ENCODE measurements at regions not wholly inside any gene's neighbourhood (a gene's known extent, or its start where the extent isn't known, plus 50 kb on each side); places are given as distances from the start of the nearest gene placed in this dataset.

DNA sequence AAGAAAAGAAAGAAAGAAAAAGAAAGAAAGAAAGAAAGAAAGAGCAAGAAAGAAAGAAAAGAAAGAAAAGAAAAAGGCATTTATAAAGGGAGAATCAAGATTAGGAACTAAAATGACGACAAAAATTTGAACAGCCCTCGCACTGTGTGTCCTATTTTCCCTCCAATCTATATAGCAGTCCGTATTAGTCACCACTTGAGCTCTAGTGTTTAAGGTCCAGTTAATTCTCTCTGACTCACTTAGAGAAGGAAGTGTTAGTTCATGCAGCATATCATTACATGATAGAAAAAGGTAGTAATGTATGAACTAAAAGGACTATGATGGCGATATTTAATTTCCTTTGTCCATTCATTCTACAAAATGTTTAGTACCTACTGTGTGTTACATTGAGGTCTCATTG lies 122.7 kb downstream of the CBLL2 start:
- peak; percentile 31 for DNase-seq (ENCODE audit: low read depth, low spot score)

DNA sequence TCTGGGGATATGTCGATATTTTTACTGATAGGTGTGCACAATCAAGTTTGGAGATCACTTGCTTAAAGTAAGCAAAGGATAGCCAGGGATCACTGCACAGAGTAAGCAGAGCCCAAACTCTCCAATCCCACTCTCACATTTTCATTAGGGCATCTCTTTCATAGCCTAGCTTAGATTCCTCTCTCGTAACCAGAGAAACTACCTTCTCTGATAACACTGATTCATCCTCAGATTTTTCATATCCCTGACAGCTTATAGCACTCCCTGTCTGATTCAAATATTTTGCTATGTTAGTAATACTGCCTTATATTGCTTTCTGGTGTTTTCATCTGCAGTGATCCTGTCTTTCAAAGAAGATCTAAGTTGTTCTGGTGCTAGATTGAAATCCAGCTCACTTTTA lies 123.7 kb downstream of the CBLL2 start:
- DNase-seq (ENCODE audit: low read depth, low spot score) = no peak

DNA sequence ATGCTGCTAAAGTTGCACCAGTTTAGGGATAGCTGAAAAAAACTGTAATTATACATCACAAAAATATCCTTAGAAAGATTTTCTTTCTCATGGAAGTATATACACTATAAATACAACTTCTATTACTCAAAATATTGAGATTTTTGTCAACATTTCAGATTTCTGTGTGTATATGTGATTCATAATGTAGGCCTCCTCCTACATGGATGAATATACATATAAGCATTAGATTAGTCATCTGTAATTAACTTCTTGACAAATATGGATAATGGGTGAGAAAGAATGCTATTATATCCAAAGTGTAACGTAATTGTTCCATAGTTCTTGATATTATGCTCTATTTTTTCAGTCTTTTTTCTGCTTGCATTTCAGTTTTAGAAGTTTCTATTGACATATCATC lies 124.9 kb downstream of the CBLL2 start:
- no peak for DNase-seq (ENCODE audit: low read depth, low spot score)

DNA sequence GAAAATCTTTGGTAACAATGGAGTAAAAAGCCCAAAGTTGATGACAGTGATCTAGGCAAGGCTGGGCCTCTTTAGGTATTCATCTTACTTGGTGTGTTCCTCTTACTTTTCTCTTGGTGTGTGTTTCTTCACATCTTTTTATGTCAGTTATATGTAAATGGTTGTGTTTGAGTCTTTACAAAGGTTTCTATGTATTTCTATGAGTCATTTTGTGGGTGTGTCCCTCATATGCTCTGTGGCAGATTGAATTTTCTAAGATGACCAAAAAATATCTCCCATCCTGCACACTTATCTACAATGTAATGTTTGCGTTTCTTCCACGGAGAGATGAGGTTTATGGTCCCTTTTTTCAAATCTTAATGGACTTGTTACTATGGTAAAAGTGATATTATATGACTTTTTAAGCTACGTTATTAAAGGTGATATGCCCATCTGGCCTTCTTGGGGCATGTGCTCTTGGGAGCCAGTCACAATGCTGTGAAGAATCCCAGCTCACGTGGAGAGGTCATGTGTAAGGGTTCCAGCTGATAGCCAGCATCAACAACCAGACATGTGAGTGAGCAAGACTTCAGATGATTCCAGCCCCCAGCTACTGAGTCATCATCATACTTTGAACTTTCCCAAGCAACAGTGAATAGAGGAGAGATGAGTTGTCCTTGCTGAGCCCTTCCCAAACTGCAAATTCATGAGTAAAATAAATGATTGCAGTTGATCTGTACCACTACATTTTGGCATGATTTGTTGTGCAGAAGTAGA lies 126.9 kb downstream of the CBLL2 start:
- DNase-seq (ENCODE audit: low read depth, low spot score) = no peak

DNA sequence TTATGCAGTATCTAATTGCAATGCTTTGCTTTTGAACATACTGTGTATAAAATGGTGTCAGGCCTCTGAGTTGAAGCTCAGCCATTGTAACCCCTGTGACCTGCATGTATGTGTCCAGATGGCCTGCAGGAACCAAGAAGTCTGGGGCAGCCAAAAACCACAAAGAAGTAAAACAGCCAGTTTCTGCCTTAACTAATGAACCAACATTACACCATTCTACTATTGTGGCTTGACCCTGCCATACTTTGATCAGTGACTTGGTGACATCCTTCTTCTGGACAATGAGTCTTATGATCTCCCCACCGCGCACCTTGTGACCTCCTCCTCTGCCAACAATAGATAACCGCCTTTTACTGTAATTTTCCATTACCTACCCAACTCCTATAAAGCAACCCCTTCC lies 131.6 kb downstream of the CBLL2 start:
- no peak for DNase-seq (ENCODE audit: low read depth, low spot score)

DNA sequence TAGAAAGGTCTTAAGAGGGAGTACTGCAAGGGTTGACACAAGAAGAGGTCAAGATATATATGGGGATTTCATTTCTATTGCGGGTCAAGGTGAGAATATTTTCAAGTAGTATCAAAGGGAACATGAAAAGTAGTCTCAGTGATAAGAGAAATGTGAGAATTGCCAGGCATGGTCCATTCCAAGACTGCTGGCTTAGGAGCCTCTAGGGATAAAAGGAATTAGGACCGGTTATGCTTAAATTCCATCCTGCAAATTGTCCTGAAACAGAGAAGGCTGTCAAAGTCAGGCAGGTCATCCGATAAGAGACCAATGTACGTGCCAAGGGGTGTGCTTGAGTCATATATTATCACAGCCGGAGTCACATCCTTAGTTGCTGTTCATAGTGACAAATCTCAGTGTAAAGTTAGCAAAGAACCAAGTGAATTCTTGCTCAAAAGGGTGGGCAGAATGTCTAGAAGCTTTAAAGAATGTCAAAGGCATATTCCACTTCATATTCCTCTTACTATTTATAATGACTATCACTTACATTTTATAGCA lies 133.6 kb downstream of the CBLL2 start:
- DNase-seq (ENCODE audit: low read depth, low spot score) = no peak

DNA sequence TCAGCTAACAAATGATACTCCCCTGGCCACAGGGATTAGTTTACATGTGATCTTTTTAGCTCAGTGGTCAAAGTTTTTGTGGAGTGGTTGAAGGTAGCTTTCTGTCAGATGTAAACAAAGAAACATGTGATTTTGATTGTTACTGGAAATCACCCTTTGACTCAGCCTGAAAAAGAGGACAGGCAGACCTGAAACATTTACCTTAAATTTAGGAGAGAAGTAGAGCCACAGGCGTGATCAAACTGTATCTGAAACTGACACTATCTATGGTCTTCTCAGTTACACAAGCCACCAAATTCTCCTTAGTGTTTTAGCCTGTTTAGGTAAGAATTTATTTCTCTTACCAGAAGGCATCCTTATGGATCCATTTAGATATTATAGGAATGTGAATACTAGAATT lies 136.7 kb downstream of the CBLL2 start:
- DNase-seq (ENCODE audit: low read depth, low spot score) = no peak

- DNase-seq (ENCODE audit: low read depth, low spot score) = no peak
Observed at GRCh38 chrX:22424122-22424915, 151.6 kb downstream of the CBLL2 start.

DNA sequence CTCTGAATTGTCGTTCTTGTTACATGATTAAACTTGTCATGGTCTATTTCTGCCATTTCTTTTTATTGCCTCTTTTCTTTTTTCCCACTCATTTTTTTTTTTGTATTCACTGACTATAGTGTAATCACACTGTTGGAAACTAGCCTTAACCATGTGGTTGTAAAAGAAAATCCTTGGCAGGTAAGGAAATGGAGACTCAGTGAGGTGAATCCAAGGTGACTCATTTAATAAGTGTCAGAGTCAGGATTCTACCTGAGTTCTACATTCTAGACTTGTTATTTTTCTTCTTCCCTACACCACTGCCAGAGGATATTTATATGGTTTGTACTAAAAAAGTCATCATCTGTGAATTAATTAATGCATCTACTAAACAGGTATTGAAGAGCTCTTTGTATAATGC lies 152.2 kb downstream of the CBLL2 start:
- no peak for DNase-seq (ENCODE audit: low read depth, low spot score)

GRCh38 chrX:22429704-22430103 lies 157.0 kb downstream of the CBLL2 start:
- DNase-seq (ENCODE audit: low read depth, low spot score) = no peak

- no peak for DNase-seq (ENCODE audit: low read depth, low spot score)
Observed at GRCh38 chrX:22430701-22431100, 158.0 kb downstream of the CBLL2 start.

GRCh38 chrX:22433292-22434070 lies 160.8 kb downstream of the CBLL2 start:
- DNase-seq (ENCODE audit: low read depth, low spot score) = no peak

GRCh38 chrX:22445880-22446279 lies 173.2 kb downstream of the CBLL2 start:
- DNase-seq (ENCODE audit: low read depth, low spot score) = no peak

- no peak for DNase-seq (ENCODE audit: low read depth, low spot score)
Observed at GRCh38 chrX:22462959-22463358, 190.2 kb downstream of the CBLL2 start.

GRCh38 chrX:22467571-22467970 lies 194.9 kb downstream of the CBLL2 start:
- DNase-seq (ENCODE audit: low read depth, low spot score) = no peak

DNA sequence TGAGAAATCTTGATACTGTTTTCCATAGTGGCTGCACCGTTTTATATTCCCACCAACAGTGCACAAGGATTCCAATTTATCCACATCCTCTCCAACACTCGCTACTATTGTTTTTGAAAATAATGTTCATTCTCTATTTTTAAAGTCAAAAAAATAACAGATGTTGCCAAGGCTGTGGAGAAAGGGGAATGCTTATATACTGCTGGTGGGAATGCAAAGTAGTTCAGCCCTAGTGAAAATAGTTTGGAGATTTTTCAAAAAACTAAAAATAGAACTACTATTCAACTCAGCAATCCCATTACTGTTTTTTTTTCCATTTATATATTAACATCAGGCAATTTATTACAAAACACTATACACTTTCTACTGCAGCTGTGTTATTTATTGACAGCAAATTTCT lies 208.7 kb downstream of the CBLL2 start:
- DNase-seq (ENCODE audit: low read depth, low spot score) = peak; percentile 5

DNA sequence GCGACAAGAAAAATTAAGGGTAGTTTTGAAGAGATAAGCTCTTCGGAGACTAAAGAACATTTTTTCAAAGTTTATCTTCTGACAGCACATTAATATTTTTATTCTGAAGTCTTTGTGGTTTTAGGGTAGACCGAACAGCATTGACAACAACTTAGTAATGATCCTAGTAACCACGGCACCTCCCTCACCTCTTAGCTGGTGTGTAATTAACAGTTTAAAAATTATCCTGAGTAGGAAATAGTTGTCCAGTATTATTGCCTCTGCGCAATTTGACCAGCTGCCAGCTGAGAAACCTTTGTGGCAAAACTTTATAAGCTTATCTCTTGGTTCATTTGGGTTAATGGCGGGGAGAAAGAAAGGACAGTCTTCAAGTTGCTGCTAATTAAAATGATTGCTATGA lies 213.6 kb downstream of the CBLL2 start:
- DNase-seq (ENCODE audit: low read depth, low spot score) = peak; percentile 20

DNA sequence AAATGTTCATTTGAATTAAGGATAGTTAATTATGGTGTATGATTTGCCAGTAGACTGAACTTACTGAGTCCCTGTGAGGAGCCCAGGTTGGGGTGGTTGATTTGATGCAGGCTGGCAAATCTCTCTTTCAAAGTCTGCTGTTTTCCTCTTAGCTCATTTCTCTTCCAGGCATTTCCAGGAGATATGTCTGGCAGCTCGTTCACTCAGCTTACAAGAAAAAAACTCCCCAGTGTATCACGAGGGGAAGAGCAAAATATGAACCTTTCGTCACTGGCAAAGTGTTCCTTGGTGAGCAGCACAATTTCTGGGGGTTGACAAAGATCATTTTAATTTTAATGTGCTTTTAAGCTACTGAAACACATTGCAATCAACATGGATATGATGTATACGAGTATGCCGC lies 244.2 kb downstream of the CBLL2 start:
- no peak for DNase-seq (ENCODE audit: low read depth, low spot score)

DNA sequence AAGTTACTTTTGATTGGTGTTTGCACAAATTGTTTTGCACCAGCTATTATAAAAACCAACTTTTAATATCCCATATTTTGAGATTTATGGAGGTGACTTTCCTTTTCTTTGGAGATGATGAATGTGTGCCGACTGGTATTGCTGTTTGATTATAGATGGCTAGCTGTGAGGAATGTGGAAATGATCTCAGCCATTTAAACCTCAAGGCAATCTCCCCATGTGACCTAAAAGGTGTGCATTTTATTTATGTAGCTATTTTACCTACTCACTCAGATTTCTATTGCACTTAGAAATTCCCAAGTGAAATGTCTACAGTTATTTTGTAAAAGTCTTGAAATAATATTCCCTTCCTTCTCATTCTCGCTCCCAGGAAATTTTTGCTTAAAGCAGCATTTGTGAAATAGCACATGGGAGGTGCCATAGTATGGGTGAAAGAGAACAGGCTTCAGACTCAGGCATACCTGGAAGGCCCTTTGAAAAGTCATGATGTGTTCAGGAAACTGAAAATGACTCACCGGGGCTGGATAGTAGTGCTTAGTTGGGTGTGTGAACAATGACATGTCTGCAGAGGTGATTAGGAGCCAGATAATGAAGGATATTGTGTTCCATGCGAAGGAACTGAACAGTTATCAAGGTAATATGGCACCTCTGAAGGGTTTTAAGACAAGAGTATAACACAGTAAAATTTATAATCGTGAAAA lies 247.6 kb downstream of the CBLL2 start:
- no peak for DNase-seq (ENCODE audit: low read depth, low spot score)

DNA sequence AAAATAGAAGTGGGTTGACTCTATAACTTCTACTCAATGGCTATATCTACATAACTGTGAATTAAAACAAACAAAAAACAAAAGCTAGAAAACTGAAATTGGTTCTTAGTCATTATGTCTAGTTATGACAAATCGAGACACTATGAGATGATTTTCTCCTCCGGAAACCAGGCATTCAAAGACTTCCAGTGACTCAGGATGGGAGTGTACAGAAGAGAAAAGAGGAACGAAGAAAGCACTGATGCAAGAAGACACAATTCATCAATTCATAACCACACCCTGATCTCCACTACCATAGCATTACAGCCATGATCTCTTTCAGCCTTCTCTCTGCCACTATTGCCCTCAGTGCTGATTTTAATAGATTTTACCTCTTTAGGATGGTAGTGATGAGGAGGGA lies 253.6 kb downstream of the CBLL2 start:
- peak; percentile 16 for DNase-seq (ENCODE audit: low read depth, low spot score)

- no peak for DNase-seq (ENCODE audit: low read depth, low spot score)
Observed at GRCh38 chrX:22527302-22527701, 254.6 kb downstream of the CBLL2 start.

- DNase-seq (ENCODE audit: low read depth, low spot score) = no peak
Observed at GRCh38 chrX:22533898-22534297, 261.2 kb downstream of the CBLL2 start.

Data from astrocyte of the hippocampus (primary cell).